T-helper 9 cell (primary cell): ENCODE measurements at regions not wholly inside any gene's neighbourhood (a gene's known extent, or its start where the extent isn't known, plus 50 kb on each side); places are given as distances from the start of the nearest gene placed in this dataset.
"Not testable (repeated sequence)": the region's sequence is repeated elsewhere in the genome, so short reads cannot be mapped to it uniquely, and the experiment has no call there.

Experiments used
- DNase-seq: peaks from one replicate; pipeline ENCODE4 v3.0.0-alpha.2; 2020

DNA sequence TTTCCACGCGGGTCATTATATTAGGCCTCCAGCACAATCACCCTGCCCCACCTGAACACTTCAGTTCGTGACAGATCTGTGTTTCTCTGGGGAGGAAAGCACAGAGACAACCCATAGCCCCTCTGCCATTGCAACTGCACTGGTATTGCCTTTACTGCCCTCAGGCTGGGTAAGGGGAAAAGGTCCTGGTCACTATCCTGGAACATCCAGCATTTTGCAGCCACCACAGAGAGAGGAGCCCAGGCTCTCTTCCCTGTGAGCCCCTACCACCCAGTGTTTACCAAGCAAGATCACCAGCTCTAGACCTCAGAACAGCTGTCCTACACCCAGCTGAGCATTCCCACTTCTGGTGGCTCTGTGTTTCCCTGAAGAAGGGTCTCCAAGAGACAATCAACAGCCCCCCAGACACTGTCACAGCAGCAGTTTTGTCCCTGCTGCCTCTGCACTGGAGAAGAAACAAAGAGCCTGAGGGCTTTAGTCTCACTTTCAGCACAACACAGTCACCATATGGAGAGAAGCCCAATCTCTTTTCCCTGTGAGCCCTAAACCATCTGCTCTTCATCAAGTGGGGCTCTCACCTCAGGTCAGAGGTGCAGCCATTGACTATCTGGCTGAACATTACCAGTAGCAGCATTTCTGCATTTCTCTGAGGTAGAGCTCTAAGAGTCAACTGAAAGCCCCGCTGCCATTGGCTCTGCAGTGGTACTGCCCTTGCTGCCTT is 655.2 kb upstream of the FAM174A start:
- DNase-seq = no peak

DNA sequence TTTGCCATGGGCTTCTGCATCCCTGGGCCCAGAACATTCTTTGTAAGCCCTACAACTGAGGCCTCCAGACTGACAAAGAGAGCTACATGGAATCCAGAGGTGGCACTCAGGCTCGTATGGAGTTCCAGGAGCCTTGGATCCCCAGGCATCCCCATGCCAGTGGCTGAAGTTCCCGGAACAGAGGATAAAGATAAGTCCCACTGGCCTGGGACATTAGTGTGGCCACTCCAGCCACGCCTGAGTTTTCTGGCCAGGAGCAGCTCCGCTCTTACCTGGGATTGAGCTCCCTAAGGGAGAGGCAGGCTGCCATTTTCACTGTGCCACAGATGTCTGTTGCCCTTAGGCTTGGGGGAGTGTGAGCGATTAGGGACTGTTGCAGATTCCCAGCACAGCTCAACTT is 656.3 kb upstream of the FAM174A start:
- no peak for DNase-seq

DNA sequence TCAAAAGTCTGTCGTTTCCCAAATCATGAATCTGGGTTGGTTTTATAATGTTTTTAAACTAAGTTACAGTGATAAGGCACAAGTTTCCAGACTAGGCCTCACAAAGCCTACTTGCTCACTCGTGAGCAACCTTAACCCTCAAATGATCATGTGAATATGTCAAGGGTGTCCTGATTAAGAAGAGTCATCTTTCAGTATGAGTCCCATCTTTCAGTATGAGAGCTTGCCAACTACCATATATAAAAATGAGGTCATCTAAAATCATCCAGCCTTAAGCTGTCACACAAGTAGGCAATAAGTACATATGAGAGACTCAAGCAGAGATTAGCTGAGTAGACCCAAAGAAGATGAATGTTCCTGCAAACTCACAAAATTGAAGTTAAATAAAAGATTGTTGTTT is 668.4 kb upstream of the FAM174A start:
- DNase-seq = no peak

DNA sequence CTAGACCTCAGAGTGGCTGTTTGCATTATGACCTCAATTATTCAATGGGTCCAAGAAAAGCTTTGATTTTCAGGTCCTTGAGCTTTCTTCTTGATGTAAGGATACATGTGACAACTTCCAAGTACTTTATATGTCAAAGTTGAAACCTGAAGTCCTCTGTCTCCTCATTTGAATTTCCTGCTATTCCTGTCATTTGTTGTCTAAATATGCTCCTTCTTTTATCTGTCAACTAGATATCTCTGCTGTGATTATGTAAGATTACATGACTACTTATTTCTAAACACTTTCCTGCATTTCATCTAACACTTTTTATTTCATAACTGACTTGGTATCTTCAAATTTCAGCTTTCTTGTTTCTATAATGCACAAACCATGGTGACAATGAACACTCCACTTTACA is 670.0 kb upstream of the FAM174A start:
- no peak for DNase-seq

DNA sequence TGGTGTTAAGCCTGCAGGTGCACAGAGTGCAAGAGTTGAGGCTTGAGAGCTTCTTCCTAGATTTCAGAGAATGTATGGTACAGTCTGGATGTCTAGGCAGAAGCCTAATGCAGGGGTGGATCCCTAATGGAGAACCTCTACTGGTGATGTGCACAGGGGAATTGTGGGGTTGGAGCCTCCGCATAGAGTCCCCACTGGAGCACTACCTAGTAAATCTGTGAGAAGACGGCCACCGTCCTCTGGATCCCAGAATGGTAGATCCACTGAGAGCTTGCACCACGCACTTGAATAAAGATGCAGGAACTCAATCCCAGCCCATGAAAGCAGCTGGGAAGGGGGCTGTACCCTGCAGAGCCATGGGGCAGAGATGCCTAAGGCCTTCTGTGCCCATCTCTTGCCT is 699.4 kb upstream of the FAM174A start:
- DNase-seq = no peak

DNA sequence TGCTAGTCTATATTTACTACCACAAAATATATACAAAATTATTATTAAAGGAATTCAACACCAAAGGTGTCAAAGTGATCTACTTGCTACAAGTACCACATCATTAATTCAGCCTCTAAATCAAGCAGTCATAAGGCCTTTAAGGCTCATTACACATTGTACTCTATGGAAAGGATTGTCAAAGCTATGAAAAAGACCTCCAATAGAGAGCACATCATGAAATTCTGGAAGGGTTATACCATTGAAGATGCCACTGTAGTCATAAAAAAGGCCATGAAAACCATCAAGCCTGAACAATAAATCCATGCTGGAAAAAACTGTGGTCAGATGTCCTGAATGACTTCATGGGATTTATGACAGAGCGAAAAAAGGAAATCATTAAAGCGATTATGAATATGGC is 708.0 kb upstream of the FAM174A start:
- DNase-seq = no peak

DNA sequence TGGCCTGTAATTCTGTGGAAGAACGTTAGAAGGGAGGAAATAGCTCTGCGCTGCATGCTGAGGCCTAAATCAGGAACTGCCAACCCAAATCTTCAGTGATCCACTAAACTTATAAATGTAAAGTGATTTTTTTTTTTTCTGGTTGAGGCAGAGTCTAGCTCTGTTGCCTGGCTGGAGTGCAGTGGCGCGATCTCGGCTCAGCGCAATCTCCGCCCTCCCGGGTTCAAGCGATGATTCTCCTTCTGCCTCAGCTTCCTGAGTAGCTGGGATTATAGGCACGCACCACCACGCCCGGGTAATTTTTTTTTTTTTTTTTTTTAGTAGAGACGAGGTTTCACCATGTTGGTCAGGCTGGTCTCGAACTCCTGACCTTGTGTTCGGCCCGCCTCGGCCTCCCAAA is 717.4 kb upstream of the FAM174A start:
- DNase-seq = no peak

DNA sequence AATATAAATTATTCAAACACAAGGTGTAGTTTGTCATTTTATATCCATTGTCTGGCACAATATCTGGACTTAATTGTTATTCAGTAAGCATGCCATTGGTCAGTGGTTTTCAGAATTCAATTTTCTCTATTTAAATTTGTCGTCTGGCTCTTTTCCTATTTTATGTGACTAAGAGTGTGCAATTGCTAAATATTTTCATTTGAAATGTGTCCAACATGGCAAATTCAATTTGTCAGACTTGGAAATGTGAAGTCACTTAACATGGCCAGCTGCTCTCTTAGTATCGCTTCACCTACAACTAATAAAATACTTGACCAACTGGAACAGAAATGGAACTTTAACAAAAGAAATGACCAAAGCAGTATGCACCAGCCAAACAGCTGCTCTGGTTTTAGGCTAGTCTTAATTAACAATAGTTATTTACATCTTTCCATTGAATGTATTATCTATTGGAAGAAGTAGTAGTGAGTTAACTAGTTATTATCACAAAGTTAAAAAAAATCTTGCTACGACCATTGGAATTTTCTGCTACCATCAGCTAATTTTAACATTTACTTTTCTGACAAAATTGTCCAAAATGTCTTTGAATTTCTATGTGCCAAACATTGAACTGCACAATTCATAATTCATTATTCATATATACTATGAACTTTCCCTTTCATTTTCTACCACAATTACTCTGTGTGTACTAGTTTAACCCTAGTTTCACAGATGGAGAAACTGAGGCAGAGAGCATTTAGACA is 720.7 kb upstream of the FAM174A start:
- DNase-seq = no peak

DNA sequence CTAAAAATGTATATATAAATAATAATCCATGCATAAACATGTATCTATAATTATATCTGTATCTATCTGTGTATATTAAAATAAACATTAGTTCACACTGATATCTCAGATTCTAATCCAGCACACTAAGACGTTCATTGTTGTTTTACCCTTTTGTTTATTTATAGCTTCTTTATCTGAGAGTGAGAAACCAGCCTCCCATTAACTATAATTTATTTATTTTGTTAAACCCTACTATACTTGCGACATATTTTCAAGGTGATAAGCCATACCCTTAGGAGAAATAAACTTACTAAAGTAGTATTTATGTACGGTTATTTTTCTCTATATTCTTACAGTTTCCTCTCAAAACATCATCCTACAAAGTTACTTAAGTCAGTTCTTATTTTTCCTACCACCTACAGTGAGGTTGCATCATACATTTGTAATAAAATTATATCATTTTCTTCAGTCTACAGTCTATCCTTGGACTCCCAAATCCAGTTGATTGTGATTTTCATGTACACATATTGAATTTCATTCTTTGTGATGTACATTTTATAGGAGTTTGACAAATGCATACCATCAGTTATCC is 726.4 kb upstream of the FAM174A start:
- DNase-seq = no peak

DNA sequence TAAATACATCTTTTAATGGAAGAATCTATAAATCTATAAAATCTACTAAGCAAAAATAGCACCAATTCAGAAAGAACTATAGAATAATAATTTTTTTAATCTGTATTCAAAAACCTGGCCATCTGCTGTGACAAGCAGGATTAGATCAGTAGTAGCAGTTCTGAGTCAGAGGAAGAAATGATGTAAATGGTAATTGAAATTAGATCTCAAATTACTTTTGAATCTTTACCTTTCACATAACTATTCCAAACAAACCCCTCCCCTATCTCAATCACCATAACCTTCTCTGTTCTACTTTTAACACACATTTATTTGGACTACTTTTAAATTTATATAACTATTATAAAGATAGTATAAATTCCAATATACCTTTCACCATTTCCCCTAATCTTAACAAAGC is 727.8 kb upstream of the FAM174A start:
- no peak for DNase-seq

DNA sequence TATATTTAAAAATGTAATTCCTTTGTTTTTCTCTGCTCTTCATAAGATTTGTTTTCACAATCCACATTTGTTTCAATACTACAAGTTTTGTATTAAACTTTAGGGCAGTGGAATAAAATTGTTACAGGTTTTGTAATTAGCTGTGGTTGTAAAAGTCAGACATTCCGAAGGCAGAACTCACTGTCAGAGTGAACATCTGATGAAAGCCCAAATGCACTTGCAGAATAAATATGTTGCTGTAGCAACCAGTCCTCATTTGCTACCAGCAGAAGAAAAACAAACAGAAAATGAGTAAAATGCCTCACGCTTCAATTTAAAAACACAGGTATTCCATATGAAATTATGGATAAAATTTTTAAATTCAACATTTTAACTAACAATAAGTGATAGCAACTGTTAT is 740.1 kb upstream of the FAM174A start:
- DNase-seq = no peak

DNA sequence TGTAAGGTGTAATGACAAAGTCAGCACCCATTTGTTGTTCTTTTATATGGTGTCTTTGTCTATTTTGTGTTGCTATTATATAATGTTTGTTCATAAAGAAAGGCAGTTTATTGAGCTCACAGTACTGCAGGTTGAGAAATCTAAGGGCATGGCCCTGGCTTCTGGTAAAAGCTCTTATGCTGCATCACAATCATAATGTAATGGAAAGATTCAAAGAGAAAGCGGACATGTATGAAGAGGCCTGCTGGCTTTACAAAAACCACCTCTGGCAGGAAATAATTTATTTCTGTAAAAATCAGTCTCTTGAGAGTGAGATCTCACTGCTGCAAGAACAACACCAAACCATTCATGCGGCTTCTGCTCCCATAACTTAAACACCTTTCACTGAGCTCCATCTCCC is 746.7 kb upstream of the FAM174A start:
- no peak for DNase-seq

DNA sequence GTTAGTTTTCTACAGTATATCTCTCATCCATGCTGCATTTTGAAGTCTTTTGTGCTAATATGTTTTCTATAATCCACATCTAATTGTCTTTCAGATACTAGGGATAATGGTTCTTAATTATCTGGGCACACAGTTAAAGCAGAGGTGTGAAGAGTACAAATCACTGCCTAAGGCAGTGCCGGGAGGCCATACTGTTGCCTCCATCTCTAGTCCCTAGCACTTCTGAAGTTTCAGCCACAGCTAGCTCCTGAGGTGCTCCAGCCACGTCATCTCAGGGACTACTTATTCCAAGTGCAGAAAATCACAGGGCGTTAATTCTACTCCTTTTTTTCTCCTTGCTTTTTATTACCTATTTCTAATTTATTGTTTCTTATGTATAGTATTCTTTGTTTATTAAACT is 760.0 kb upstream of the FAM174A start:
- no peak for DNase-seq

DNA sequence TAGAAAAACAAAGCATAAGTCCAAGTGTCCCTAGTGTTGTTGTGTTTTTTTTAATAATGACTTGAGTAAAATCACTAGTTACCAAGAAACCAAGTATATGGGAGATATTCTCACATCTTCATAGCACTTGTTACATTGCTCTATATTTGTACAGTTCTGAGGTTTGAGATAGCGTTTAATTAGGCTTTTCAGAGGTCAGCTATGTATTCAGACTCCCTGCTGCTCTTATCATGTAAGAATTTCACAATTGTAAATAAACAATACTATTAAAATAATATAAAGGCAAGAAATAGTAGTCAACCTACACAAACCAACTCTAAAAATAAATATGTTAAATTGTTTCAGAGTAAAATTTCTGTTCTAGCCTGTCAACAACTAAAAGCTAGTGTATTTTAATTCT is 761.9 kb upstream of the FAM174A start:
- no peak for DNase-seq

DNA sequence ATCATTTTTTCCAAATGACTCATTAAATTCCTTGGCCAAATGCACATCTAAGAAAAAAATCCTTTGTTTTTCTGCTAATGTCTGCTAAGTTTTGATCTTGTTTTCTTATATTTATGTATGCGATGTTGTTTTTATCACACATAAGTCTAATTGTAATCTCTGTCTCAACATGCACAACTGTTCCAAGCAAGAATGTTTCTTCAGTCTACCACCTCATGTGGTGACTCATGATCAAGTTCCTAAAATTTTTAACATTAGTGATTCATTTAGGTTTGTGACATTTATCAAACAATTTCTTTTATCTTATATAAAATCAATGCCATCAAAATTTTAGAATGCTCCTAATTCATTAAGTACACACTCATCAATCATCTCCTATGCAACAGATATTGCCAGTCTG is 763.9 kb upstream of the FAM174A start:
- no peak for DNase-seq

DNA sequence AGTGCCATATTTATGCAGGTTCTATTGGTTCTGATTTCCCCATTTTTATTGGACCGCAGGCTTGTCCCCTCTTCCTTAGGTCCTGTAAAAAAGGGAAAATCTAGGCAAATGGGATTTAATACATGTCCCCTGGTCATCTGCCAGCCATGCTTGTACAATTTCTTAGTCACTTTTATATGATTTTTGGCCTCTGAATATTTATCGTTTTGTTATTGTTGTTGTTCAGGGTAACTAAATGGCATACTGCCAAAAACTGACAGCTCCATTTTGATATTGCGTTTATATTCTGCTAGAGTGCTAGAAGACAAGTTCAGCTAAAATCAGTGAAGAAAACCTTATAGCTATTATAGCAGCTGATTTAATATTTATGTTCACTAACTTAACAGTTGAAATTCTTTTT is 770.2 kb upstream of the FAM174A start:
- no peak for DNase-seq

DNA sequence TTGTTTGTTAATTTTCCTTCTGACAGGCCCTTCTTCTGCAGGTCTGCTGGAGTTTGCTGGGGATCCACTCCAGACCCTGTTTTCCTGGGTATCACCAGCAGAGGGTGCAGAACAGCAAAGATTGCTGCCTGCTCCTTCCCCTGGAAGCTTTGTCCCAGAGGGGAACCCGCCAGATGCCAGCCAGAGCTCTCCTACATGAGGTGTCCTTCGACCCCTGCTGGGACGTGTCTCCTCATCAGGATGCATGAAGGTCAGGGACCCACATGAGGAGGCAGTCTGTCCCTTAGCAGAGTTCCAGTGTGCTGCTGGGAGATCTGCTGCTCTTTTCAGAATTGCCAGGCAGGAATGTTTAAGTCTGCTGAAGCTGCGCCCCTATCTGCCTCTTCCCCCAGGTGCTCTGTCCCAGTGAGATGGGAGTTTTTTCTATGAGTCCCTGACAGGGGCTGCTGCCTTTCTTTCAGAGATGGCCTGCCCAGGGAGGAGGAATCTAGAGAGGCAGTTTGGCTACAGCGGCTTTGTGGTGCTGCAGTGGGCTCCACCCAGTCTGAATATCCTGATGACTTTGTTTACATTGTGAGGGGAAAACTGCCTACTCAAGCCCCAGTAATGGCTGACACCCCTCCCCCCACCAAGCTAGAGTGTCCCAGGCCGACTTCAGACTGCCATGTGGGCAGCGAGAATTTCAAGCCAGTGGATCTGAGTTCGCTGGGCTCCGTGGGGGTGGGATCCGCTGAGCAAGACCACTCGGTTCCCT is 772.0 kb upstream of the FAM174A start:
- DNase-seq = no peak

DNA sequence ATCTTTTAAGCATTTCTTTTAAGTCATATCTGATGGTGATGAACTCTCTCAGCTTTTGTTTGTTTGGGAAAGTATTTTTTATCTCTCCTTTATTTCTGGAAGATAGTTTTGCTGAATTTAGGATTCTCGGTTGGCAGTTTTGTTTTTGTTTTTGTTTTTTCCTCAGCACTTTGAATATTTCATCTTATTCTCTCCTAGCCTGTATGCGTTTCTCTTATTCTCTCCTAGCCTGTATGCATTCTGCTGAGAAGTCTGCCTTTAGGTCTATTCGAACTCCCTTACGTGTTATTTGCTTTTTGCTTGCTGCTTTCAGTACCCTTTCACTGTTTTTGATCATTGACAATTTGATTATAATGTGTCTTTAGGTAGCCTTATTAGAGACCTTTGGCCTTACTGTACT is 787.8 kb upstream of the FAM174A start:
- no peak for DNase-seq

DNA sequence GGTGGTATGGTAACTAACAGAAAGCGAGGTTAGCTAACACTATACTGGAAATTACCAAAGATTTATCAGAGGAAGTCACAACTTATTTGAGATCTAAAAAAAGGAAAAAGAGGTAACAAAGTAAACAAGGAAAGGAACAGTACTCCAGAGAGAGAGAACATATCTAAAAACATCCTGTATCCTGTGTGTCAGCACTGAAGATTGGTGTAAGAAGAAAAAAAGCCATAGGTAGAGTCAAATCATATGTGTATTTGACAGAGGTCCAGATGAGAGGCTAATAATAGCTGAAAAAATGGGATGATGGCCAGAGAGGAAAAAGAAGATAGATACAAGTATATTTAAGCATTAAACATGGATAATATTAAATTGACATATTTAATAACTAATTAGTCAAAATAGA is 802.0 kb upstream of the FAM174A start:
- DNase-seq = not testable (repeated sequence)

DNA sequence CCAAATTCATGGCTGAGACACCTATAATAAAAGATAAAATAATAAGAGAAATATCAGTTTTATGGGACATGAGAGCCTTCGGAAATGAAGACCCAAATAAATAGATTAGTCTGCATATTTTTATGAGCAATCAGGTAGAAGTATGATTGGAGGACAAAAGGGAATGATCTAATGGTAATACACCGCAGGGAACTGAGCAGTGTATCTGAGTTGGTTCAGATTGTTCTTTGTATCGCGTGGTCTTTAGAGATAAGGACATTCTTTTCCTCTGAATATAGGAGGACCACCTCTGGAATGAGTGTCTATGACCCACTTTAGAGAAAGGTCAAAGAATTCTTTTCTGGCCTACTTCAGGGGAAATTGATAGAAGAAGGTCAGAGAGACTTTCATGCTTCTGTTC is 801.8 kb upstream of the CHD1 start:
- not testable (repeated sequence) for DNase-seq

DNA sequence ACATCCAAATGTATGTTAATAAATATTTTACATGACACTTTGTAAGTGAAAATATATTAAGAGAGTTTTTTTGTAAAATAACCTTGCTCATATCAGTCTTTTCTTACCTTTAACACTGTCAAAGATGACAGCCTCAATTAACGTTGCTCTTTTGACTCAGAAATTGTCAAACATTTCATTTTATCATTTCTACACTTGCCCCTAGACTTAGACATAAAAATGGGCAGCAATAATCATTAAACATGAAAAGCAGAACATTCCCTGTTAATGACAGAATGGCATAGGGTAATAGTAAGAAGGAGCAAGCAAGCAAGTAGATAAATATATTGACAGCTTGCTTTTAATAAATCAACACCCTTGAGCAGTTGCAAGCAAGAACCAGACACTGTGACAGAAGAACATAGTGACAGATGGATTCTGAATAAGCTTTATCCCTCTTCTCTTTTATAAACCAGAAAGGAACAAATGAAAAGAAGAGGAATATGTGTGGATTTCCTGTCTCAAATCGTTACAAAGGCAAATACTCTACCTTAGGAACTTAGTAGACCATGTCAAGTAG is 796.0 kb upstream of the CHD1 start:
- no peak for DNase-seq

DNA sequence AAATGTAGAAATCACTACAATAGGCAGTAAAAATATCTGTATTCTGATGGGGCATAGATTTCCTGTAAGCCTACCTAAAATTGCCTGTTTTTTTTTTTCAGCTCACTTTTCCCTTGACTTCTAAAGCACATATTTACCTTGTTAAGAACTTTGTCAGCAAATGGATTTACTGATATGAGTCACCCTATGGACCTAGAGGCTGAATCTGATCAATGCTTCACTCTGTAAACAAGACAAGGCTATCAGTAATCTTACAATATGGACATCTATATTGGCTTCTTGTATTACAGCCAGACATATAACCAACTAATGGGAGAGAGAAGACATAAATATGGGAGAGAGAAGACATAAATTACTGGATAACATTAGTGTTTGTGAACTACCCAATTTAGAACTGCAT is 792.7 kb upstream of the CHD1 start:
- DNase-seq = no peak

DNA sequence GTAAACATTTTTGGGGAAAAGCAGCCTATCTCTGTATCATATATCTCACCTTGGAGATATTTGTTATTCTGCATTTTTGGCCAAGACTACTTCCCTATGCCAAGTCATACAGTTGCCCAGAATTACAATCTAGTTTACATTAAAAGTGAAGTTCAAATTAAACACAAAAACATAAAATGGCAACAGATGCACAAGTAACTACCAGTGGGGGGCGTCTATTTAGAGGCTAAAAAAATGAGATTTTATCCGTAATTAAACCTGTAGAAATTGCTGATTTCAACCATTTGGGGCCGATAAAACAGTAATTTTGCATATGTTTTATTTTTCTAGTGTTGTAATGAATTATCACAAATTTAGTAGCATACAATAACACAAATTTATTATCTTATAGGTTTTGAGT is 787.1 kb upstream of the CHD1 start:
- DNase-seq = no peak
